GM19043 (cell line): ENCODE measurements at regions not wholly inside any gene's neighbourhood (a gene's known extent, or its start where the extent isn't known, plus 50 kb on each side); places are given as distances from the start of the nearest gene placed in this dataset.

Experiments
- ATAC-seq: cut with Tn5 transposase; IDR thresholded peaks from one replicate; pipeline ENCODE4 v1.9.1; 2021; ENCODE audit warnings: low read depth; ENCODE audit not compliant: unreplicated experiment

- no peak for ATAC-seq
These were observed 172.1 kb upstream of the DACH1 start for GRCh38 chr13:72039126-72039525.

GRCh38 chr13:72029981-72030380, 163.0 kb upstream of the DACH1 start:
- ATAC-seq, result no peak

- ATAC-seq, result no peak
These were observed 158.8 kb upstream of the DACH1 start for GRCh38 chr13:72025836-72026235.

DNA sequence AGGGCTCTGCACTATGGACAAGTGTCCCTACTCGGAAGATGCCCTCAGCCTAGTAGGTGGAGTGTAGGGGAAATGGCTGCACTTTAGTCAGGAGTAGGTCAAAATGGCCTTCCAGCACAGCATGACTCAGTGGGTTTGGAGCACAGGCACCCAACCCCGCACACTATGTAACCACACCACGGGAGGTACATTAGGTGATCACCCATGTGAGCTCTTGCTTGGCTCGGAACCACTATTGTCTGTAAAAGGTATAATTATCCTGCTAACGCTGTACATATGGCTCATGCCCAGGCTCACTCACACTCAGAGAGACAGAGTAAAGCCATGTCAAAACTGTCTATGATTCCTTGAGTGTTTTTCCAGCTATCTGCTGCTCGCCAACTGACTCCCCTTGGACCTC, 156.9 kb upstream of the DACH1 start:
- no peak for ATAC-seq

DNA sequence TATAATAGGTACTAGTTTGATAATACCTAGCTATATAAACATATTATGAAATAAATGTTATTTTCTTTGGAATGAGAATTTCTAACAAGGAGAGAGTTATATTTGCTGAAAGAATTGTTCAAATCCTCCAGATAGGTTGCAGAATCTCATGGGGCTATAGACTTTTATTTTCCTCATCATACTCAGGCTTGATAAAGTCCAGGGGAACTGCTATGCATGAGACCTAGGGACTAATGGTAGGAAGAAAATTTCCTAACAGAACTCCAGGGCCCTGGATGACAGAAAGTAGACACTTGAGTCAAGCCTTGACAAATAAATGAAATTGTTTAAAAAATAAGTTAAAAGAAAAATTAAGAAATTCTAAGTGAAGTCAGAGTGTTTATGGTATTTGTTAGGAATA, 138.5 kb upstream of the DACH1 start:
- ATAC-seq, result no peak

DNA sequence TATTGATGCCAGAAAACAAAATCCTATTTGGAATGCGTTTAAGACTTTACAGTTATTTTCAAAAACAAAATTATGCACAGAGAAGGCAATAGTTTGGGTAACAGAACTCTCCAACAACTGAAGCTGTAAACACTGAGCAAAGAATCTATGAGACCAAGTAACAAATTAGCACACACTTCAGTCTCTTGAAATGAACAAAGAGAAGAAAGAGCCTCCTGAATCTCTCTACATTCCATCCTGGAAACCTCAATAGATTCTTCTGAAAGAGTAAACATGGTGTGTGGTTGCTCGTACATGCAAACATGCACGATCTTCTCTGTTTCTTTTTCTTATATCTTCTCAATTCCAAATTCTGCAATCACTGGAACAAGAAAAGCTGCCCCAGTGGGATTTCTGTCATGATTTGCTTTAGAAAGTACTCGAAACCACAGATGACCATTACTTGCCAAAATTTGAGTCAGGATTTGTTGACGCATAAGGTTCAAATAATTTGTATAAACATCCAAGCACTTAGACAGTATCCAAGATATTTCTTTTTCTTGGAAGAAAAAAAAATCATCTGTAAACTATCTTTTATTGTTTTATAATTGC, 137.9 kb upstream of the DACH1 start:
- ATAC-seq, result no peak

DNA sequence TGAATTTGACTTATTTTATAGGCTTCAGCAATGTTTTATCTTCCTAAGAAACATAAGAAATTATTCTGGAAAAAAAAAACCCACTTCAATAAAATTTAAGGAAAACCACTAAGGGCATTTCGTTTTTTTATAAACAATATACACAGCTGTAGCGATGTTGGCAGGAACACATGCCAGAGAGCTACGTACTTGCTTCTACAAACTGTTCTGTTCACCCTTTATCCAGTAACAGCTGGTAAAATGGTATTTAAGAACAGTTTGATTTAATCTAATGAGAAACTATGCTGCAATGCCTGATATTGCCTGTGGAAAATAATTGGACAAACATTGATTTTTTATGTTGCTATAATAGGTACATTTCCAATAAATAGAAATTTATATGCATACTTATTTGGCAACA, 137.2 kb upstream of the DACH1 start:
- no peak for ATAC-seq

GRCh38 chr13:71998223-71998622, 131.2 kb upstream of the DACH1 start:
- ATAC-seq, result no peak

GRCh38 chr13:71979616-71980015, 112.6 kb upstream of the DACH1 start:
- no peak for ATAC-seq

DNA sequence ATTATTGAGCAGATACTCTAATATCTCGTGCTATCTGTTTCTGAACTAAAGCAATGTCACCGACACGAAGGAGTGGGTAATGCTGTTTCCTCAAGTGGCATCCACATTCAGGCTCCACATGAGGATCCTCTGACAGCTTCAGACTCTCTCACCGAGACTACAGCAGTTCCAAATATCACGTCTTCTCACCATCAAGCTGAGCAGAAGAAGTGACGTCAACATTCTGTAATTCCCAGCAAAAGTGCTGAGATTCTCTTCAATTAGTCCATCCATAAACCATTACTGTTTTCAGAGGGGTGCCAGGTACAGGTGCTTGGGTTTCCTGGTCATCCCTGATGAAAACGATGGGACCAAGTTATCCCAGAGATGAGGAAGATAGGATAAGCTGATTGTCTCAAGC, 110.0 kb upstream of the DACH1 start:
- ATAC-seq, result no peak

DNA sequence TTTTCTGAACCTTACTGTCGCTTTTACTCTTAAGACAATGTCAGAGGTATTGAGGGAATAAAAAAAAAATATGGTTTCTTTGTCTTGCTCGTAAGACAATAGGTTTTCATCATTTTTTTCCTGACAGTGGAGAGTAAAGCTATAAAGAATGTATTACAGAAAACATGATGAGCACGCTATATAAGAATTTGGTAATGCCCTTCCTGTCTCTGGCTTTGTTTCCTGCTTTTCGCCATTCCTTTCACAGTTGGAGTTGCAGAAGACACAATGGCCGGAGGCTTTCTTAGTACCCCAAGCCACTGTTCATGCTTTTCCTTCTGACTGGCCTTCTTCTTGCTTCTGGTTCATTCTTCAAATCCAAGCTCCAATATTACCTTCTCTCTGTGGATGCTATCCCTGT, 101.0 kb upstream of the DACH1 start:
- ATAC-seq, result no peak

DNA sequence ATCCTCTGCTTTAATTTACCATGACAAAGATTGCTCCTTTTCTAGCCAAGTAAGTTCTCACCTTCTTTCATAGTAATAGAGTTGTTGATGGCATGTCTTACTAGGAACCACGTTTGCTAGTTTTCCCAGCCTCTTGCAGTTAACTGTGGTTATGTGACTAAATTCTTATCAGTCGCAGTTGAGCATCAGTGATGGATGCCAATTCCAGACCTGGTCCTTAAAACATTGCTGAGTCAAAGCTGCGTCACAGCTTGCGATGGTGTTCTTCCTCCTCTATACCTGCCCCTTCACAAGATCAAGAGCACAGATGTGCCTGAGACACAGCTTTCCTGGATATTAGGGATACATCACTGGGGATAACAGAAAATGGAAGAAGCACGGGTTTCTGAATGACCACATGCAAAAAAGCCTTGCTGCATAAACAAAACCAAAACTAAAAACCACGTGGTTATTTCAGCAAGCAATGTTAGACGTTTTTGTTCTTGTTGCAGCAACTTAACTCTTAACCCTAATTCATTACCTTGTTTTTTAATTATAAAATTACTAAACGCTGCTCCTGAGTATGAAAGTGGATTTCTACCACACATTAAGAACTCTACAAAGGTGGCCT, 97.6 kb upstream of the DACH1 start:
- no peak for ATAC-seq

- ATAC-seq, result no peak
These were observed 95.7 kb upstream of the DACH1 start for GRCh38 chr13:71962735-71963134.

DNA sequence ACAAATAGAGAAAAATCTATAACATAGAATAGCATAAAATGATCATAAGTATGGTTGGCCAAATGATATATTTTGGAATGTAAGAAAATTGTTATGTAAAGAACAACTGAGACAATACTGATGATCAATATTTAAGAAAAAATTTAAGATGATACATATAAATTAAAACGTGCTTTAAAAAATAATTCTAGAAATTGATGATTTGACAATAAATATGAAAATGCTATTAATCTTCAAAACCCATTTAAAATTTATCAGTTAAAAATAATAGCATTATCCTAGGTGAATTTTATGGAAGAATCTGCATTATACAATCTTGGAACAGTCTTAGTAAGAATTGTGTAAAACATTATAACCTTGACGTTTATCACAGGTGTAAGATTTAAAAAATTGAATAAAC, 95.1 kb upstream of the DACH1 start:
- ATAC-seq, result no peak

- no peak for ATAC-seq
These were observed 82.4 kb upstream of the DACH1 start for GRCh38 chr13:71949441-71949840.

DNA sequence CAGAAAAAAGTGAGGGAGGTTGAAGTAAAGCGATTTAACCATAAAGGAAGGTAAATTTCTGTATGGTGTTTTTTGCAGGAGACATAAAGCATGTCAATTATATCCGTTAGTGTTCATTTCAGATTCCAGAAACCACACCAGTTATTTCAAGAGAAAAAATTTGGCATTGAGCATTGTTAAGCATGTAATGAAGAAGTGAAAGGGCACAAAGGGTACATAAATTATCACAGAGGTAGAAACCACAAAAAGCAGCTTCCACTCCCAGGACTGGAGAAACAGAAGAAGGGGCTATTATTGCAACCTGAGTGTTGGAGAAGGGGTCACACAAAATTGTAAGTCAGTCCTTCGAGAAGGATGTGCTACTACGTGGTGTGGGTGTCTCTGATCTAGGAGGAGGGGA, 72.2 kb upstream of the DACH1 start:
- no peak for ATAC-seq

DNA sequence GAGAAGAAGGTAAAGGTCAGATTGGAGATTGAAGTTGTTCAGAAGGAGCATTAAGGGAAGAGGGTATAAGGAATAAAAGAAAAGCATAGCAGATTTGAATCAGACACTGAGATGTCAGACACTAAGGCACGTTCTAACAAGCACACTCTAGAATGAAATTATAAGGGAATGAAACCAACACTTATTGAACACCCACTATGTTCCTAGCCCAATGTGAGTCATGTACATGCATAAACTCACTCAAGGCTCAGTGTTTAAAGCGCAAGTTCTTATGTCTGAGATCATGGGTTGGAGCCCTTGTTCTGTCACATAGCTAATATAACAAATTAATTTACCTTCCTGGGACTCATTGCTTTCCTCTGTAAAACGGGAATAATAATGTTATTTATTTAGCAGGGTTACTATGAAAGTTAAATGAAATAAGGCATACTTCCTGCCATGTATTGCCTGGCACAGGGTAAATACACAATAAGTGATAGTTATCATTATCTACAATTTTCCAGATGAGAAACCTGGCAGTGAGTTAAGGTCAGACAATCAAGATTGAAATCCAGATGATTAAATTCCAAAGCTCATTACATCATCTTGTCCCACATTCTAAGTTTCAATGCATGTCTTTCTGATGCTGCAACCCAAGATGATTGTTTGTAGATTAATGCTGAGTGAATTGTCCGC, 68.3 kb upstream of the DACH1 start:
- no peak for ATAC-seq

GRCh38 chr13:71924931-71925330, 57.9 kb upstream of the DACH1 start:
- no peak for ATAC-seq

- no peak for ATAC-seq
These were observed 55.2 kb upstream of the DACH1 start for GRCh38 chr13:71922194-71922593.
